Smooth muscle cell (in vitro differentiated cells): ENCODE measurements at regions not wholly inside any gene's neighbourhood (a gene's known extent, or its start where the extent isn't known, plus 50 kb on each side); places are given as distances from the start of the nearest gene placed in this dataset.

Source experiments
- DNase-seq: peaks from one replicate; lab custom pipeline; 2025; ENCODE audit not compliant: unreplicated experiment; lab: John Stamatoyannopoulos, UW
- H2AFZ ChIP-seq: fragments of 200-600 bp; sonication (generic); 2 replicates; pipeline ENCODE4 v1.6.0; 2016; ENCODE audit warnings: antibody characterized with exemption, low read depth, mild to moderate bottlenecking
- H3F3A ChIP-seq: fragments of 200-600 bp; sonication (generic); 2 replicates; pipeline ENCODE4 v1.6.0; 2017; ENCODE audit warnings: antibody characterized with exemption, low read depth
- H3K27ac ChIP-seq: fragments of 200-600 bp; sonication (generic); 2 replicates; pipeline ENCODE4 v1.5.1; 2016; ENCODE audit warnings: low read depth, mild to moderate bottlenecking
- H3K27me3 ChIP-seq: fragments of 200-600 bp; sonication (generic); 2 replicates; pipeline ENCODE4 v1.6.1; 2016; ENCODE audit warnings: low read depth, mild to moderate bottlenecking
- H3K36me3 ChIP-seq: fragments of 200-600 bp; sonication (generic); 2 replicates; pipeline ENCODE4 v1.5.1; 2016; ENCODE audit warnings: low read depth
- H3K4me1 ChIP-seq: fragments of 200-600 bp; sonication (generic); 2 replicates; pipeline ENCODE4 v1.5.1; 2016; ENCODE audit warnings: low read depth
- H3K4me2 ChIP-seq: fragments of 200-600 bp; sonication (generic); 2 replicates; pipeline ENCODE4 v1.6.0; 2016; ENCODE audit warnings: mild to moderate bottlenecking
- H3K4me3 ChIP-seq: fragments of 200-600 bp; sonication (generic); 2 replicates; pipeline ENCODE4 v1.5.1; 2016; ENCODE audit warnings: mild to moderate bottlenecking
- H3K79me2 ChIP-seq: fragments of 200-600 bp; sonication (generic); 2 replicates; pipeline ENCODE4 v1.6.0; 2016; ENCODE audit warnings: low read depth, mild to moderate bottlenecking
- H3K9ac ChIP-seq: fragments of 200-600 bp; sonication (generic); 2 replicates; pipeline ENCODE4 v1.6.0; 2016; ENCODE audit warnings: low read depth
- H3K9me3 ChIP-seq: fragments of 200-600 bp; sonication (generic); replicated peaks from 2 replicates; pipeline ENCODE4 v1.5.1; 2016; ENCODE audit warnings: low read depth
- H4K20me1 ChIP-seq: fragments of 200-600 bp; sonication (generic); 2 replicates; pipeline ENCODE4 v1.6.0; 2016; ENCODE audit warnings: low read depth
- WGBS: methylation state at CpG from one replicate; pipeline ENCODE4 v1.1.7; 2016; ENCODE audit warnings: low lambda C conversion rate; 5-methylcytosine and 5-hydroxymethylcytosine counted together
- TF ChIP-seq, protein P1 (sequence below): fragments of 200-600 bp; sonication (generic); IDR thresholded peaks from 2 replicates; pipeline ENCODE4 v1.5.1; 2017; ENCODE audit warnings: borderline replicate concordance, mild to moderate bottlenecking, antibody characterized with exemption; ENCODE audit not compliant: insufficient read depth, poor library complexity, severe bottlenecking

GRCh38 chr1:232393444-232394146, 236.3 kb downstream of the SIPA1L2 start:
- no peak overlapping the region for H2AFZ ChIP-seq
- TF ChIP-seq, protein P1, sequence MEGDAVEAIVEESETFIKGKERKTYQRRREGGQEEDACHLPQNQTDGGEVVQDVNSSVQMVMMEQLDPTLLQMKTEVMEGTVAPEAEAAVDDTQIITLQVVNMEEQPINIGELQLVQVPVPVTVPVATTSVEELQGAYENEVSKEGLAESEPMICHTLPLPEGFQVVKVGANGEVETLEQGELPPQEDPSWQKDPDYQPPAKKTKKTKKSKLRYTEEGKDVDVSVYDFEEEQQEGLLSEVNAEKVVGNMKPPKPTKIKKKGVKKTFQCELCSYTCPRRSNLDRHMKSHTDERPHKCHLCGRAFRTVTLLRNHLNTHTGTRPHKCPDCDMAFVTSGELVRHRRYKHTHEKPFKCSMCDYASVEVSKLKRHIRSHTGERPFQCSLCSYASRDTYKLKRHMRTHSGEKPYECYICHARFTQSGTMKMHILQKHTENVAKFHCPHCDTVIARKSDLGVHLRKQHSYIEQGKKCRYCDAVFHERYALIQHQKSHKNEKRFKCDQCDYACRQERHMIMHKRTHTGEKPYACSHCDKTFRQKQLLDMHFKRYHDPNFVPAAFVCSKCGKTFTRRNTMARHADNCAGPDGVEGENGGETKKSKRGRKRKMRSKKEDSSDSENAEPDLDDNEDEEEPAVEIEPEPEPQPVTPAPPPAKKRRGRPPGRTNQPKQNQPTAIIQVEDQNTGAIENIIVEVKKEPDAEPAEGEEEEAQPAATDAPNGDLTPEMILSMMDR, result no peak
- no peaks in the 10 kb centered on the region for H4K20me1 ChIP-seq
- no peaks in the 10 kb centered on the region for H3K9me3 ChIP-seq
- no peaks in the 10 kb centered on the region for H3K4me1 ChIP-seq
- 87% methylated on average over 5 of the region's 5 CpGs for WGBS
- H3K4me3 ChIP-seq, result no peak overlapping the region
- H3K4me2 ChIP-seq, result peak overlapping the region; percentile 47
- DNase-seq, result no peak
- no peaks in the 10 kb centered on the region for H3K27me3 ChIP-seq
- no peak overlapping the region for H3K27ac ChIP-seq
- no peaks in the 10 kb centered on the region for H3K79me2 ChIP-seq
- H3F3A ChIP-seq, result peaks cover 11% of the 10 kb centered on the region
- no peak overlapping the region for H3K9ac ChIP-seq
- H3K36me3 ChIP-seq, result peaks cover 12% of the 10 kb centered on the region

DNA sequence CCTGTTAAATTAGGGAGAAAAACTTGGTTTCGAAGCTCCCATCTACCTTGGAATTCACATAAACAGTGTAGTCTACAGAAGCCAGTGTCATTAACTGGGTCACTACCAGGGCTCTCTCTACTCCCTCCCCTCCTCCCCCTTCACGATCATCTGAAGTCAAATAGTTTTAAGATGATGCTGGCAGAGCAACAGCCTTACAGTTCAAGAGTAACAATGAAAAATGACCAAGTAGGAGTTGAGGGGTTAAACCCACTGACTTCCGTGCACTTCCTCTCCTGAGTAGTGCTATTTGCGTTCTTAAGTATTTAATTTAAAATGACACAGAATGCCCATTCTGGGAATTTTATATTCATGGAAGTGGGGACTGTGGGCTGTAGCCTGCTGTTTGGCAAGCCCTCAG, 236.9 kb downstream of the SIPA1L2 start:
- Histone ChIP-seq H3K27ac (no peak overlapping the region), H3K4me2 (peak overlapping the region; percentile 47), H3K4me3 (no peak overlapping the region), H3K9me3 (no peaks in the 10 kb centered on the region), H3K79me2 (no peaks in the 10 kb centered on the region), H4K20me1 (no peaks in the 10 kb centered on the region), H2AFZ (no peak overlapping the region), H3K36me3 (peaks cover 6% of the 10 kb centered on the region), H3F3A (peaks cover 7% of the 10 kb centered on the region), H3K4me1 (no peaks in the 10 kb centered on the region), H3K27me3 (no peaks in the 10 kb centered on the region), H3K9ac (no peak overlapping the region)
- no peak for DNase-seq
- 37% methylated on average over 4 of the region's 4 CpGs for WGBS
- TF ChIP-seq, protein P1, result no peak

- H3F3A ChIP-seq, result peaks cover under 1% of the 10 kb centered on the region
- H3K4me2 ChIP-seq, result no peak overlapping the region
- H3K9ac ChIP-seq, result no peak overlapping the region
- H3K9me3 ChIP-seq, result no peaks in the 10 kb centered on the region
- TF ChIP-seq, protein P1, result no peak
- H3K4me3 ChIP-seq, result no peak overlapping the region
- no peaks in the 10 kb centered on the region for H3K27me3 ChIP-seq
- H4K20me1 ChIP-seq, result no peaks in the 10 kb centered on the region
- H3K36me3 ChIP-seq, result no peaks in the 10 kb centered on the region
- no peaks in the 10 kb centered on the region for H3K79me2 ChIP-seq
- H2AFZ ChIP-seq, result no peak overlapping the region
- no peak overlapping the region for H3K27ac ChIP-seq
- no peak for DNase-seq
- 89% methylated on average over 3 of the region's 3 CpGs for WGBS
- no peaks in the 10 kb centered on the region for H3K4me1 ChIP-seq
Measured at GRCh38 chr1:232390590-232390989, 239.3 kb downstream of the SIPA1L2 start.

GRCh38 chr1:232389744-232390143, 240.2 kb downstream of the SIPA1L2 start:
- TF ChIP-seq, protein P1, result no peak
- no peaks in the 10 kb centered on the region for H3K79me2 ChIP-seq

More at GRCh38 chr1:232389744-232390143, 240.2 kb downstream of the SIPA1L2 start:
- Histone ChIP-seq H3K9ac (no peak overlapping the region), H3F3A (no peaks in the 10 kb centered on the region), H3K36me3 (no peaks in the 10 kb centered on the region), H3K27ac (no peak overlapping the region), H4K20me1 (no peaks in the 10 kb centered on the region), H3K27me3 (no peaks in the 10 kb centered on the region), H3K4me2 (no peak overlapping the region), H2AFZ (no peak overlapping the region), H3K9me3 (no peaks in the 10 kb centered on the region), H3K4me3 (no peak overlapping the region), H3K4me1 (no peaks in the 10 kb centered on the region)
- no peak for DNase-seq
- WGBS, result 96% methylated on average over 4 of the region's 4 CpGs
